GM13977 (cell line): ENCODE measurements at regions not wholly inside any gene's neighbourhood (a gene's known extent, or its start where the extent isn't known, plus 50 kb on each side); places are given as distances from the start of the nearest gene placed in this dataset.
"Not testable (repeated sequence)": the region's sequence is repeated elsewhere in the genome, so short reads cannot be mapped to it uniquely, and the experiment has no call there.

Source experiments
- DNase-seq: peaks from one replicate; pipeline ENCODE4 v3.0.0; 2012; ENCODE audit warnings: low spot score
- in situ Hi-C: fragments of 300-500 bp; cut with MboI; formaldehyde crosslinking; loops from one replicate; pipeline ENCODE4 v1.12.0; 2022; ENCODE audit warnings: low sequenced_read_pairs, low pct_unique_long_range_greater_than_20kb, mixed read lengths, inconsistent platforms; ENCODE audit not compliant: unreplicated experiment
- TF ChIP-seq, protein P1 (sequence below): IDR thresholded peaks from 2 replicates; pipeline ENCODE4 v1.5.1; 2012; ENCODE audit warnings: mild to moderate bottlenecking, control low read depth; ENCODE audit not compliant: insufficient read depth; ENCODE audit errors: extremely low read depth, missing control alignments

DNA sequence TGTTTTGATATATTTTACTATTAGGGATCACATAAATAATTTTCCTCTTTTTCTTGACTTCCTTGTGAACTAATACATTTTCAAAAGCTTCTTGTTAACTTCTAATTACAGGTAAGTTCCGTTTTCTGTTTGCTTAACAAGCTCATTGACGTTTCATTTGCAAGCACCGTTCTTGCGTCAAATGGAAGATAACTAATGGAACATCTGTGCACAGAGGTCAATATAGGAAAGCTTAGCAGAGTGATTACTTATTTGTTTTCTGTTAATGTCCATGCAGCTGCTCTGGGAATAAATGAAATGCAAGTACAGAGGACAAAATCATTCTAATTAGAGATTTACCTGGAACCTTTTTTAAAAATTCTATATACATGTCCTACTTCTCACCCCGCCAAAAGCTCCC is 115.5 kb upstream of the C2CD4B start:
- DNase-seq, result no peak
- in situ Hi-C loops, result no loop called here
- TF ChIP-seq, protein P1, sequence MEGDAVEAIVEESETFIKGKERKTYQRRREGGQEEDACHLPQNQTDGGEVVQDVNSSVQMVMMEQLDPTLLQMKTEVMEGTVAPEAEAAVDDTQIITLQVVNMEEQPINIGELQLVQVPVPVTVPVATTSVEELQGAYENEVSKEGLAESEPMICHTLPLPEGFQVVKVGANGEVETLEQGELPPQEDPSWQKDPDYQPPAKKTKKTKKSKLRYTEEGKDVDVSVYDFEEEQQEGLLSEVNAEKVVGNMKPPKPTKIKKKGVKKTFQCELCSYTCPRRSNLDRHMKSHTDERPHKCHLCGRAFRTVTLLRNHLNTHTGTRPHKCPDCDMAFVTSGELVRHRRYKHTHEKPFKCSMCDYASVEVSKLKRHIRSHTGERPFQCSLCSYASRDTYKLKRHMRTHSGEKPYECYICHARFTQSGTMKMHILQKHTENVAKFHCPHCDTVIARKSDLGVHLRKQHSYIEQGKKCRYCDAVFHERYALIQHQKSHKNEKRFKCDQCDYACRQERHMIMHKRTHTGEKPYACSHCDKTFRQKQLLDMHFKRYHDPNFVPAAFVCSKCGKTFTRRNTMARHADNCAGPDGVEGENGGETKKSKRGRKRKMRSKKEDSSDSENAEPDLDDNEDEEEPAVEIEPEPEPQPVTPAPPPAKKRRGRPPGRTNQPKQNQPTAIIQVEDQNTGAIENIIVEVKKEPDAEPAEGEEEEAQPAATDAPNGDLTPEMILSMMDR, result no peak

DNA sequence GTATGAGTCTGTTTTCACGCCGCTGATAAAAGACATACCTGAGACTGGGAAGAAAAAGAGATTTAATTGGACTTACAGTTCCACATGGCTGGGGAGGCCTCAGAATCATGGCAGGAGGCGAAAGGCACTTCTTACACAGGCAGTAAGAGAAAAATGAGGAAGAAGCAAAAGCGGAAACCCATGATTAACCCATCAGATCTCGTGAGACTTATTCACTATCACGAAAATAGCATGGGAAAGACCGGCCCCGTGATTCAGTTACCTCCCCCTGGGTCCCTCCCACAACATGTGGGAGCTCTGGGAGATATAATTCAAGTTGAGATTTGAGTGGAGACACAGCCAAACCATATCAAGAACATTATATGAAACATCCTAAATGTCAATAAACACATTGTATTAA is 116.7 kb upstream of the C2CD4B start:
- DNase-seq, in situ Hi-C loops: not testable (repeated sequence)

DNA sequence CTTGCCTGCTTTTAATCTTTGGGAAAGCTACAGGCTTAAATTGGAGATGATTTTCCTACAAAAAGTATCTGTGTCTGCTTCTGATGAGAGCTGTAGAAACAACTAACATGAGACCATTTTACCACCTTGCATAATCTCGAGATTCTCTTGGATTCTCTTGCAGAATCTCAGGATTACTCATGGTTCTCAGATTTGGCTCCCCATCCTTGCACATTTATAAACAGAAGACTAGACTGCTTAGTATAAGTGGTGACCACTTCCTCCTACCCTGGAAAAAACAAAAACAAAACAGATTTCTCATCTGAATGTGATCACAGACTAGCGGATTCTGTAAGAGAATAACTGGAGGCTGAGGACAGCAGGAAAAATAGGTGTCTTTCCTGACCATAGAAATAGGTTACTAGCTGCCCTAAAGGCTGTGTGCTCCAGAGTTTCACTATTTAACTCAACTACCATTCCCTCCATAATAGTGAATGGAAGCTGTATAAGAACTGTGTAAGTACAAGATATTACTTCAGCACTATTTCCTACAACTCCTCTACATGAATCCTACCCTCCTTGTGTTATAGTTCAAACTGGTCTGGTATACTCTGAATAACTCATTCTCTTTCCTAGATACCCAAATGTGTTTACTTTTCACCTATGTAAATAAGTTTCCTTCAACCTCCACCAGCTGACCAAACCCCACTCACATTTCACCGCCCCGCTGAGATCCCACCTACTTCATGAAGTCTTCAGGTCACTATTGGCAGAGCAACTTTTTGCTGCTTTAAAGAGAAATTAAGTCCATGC is 122.2 kb upstream of the C2CD4B start:
- TF ChIP-seq, protein P1, result no peak
- no peak for DNase-seq
- in situ Hi-C loops, result no loop called here

DNA sequence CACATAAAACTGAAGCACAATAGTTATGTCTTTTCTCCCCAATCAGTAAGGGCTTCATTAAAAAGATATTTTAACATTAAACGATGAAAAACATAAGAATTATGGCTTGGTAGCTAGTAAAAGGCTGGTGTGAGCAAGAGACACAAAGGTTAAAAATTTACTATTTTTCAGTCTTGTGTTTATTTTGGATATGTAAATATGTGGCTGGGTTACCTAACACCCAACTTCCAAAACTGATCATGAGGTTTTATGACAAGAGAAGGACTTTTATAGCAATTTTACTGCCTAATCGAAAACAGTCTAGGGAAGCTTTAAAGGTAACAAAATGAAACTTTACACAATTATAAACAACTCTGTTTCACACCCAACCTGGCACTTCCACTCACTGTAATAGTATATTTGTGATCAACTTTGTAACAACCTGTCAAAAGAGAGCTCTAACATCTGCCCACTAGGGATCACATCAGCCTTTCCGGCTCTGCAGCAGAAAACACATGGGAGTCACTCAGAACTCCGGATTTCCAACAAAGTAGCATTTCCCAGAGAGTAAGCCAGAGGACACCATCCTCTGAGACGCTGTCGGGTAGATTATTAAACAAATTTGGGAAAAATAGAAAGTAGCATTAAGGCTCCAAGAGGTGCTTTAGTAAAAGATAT is 123.4 kb upstream of the C2CD4B start:
- TF ChIP-seq, protein P1, result no peak
- DNase-seq, result no peak
- in situ Hi-C loops, result no loop called here

DNA sequence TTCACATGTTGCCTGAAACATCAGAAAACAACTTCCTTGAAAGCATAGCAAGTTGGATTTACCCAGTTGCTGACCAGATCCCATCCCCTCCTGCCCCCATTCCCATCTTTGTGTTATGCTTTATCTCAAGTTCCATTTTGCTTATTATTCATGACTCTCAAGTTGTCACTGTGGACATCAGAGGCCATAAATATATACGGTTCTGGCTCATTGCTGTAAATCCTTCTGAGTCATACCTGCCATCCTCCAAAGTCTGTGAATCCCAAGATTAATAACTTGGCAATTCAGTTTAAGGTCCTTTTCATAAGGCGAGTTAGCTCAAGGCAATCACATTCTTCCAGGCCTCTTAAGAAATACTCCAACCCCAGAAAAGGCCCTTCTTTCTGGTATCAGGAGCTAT is 126.2 kb upstream of the C2CD4B start:
- TF ChIP-seq, protein P1, result no peak
- DNase-seq, result no peak
- in situ Hi-C loops, result no loop called here

DNA sequence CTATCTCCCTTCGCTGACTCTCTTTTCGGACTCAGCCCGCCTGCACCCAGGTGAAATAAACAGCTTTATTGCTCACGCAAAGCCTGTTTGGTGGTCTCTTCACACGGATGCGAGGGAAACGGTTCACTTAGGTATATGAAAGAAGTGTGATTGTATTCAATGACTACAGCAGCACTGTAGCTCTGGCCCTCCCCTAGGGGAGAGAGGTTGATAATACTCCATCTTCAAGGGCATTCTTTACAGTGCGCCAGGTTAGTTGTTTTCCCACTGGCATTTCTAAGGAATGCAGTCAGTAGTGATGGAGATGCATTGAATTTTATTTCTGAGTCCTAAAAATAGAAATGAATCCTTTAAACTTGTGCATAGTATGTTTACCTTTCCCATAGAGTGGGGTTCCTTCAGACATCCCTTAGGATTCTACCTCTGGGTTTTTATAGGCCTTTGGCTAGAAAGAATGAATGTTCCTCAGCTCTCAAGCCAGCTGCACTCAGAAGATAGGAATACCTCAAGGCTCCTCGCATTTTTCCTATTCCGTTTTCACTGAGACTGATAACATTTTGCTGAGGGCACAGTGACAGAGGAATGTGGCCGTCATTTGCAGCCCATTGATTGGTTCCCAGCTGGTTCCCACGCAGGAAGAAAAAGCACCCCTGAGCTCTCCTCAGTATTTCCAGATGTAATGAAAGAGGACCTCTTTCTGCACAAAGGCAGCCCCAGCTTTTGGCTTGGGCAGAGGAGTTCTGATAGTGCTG is 131.8 kb upstream of the C2CD4B start:
- in situ Hi-C loops, result no loop called here
- DNase-seq, result no peak
- TF ChIP-seq, protein P1, result no peak

DNA sequence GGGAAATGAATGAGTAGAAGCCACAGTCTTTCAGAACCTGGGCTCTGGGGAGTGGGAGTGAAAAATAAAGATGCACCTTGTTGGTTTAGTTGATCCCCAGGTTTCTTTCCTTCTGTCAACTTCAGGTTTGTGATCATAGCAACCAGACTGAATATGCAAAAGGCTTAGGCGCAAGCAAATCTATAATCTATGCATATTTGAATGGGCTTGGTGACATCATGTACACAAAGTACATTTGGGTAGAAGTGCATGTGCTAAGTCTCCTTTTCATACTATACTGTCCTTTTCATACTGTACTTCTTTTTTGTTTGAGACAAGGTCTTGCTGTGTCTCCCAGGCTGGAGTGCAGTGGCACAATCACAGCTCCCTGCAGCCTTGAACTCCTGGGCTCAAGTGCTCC is 132.4 kb upstream of the C2CD4B start:
- TF ChIP-seq, protein P1, result no peak
- no peak for DNase-seq
- in situ Hi-C loops, result no loop called here
